Esophagus squamous epithelium (tissue), 5 donors: ENCODE measurements at regions not wholly inside any gene's neighbourhood (a gene's known extent, or its start where the extent isn't known, plus 50 kb on each side); places are given as distances from the start of the nearest gene placed in this dataset.

Experiments used
- DNase-seq: peaks from one replicate; lab custom pipeline; 2025; lab: John Stamatoyannopoulos, UW
- H3K27ac ChIP-seq, 4 donors: fragments of 200-600 bp; sonication (generic); one replicate each; pipeline ENCODE4 v1.5.1; 2016 to 2019; ENCODE audit warnings: mild to moderate bottlenecking in 1 of 4
- H3K27me3 ChIP-seq, 4 donors: fragments of 200-600 bp; sonication (generic); 1 replicate in 3 of 4; 2 replicates in 1 of 4; pipeline versions ENCODE4 v1.5.1 to v1.6.0; 2017 to 2021; ENCODE audit warnings: antibody characterized with exemption in 1 of 4
- H3K36me3 ChIP-seq, 3 donors: fragments of 200-600 bp; sonication (generic); one replicate each; pipeline ENCODE4 v1.5.1; 2016 to 2019
- H3K4me1 ChIP-seq, 3 donors: fragments of 200-600 bp; sonication (generic); one replicate each; pipeline ENCODE4 v1.5.1; 2017 to 2019
- H3K4me3 ChIP-seq, 4 donors: fragments of 200-600 bp; sonication (generic); 1 replicate in 3 of 4; 2 replicates in 1 of 4; pipeline ENCODE4 v1.5.1; 2016 to 2019; ENCODE audit warnings: mild to moderate bottlenecking in 2 of 4, moderate library complexity in 1 of 4
- H3K9me3 ChIP-seq, 3 donors: fragments of 200-600 bp; sonication (generic); one replicate each; pipeline ENCODE4 v1.5.1; 2016 to 2019
- CTCF ChIP-seq, 6 experiments: fragments of 450-650 bp in 4 of 6; fragments of 200-600 bp in 2 of 6; sonication (generic) in 2 of 6; IDR thresholded peaks; one replicate each; pipeline ENCODE4 v1.5.1; 2016 to 2019; ENCODE audit warnings: antibody characterized with exemption in 6 of 6, mild to moderate bottlenecking in 4 of 6, moderate library complexity in 4 of 6
- POLR2A ChIP-seq, 4 donors: fragments of 450-650 bp; IDR thresholded peaks; one replicate each; pipeline ENCODE4 v1.6.1; 2017; ENCODE audit warnings: antibody characterized with exemption in 4 of 4, mild to moderate bottlenecking in 4 of 4, moderate library complexity in 3 of 4
- WGBS, 2 donors: methylation state at CpG; one replicate each; pipeline ENCODE4 v1.1.5; 2018; 5-methylcytosine and 5-hydroxymethylcytosine counted together
- intact Hi-C: fragments of 100-400 bp; cut with DNase I; formaldehyde crosslinking; loops from one replicate; pipeline ENCODE4 v1.15.0; 2022
- donor health status: DM: yes; HTN: yes; CAD: no.

- Histone ChIP-seq H3K4me1 (no peaks in the 10 kb centered on the region), H3K9me3 (no peaks in the 10 kb centered on the region), H3K27me3 (no peaks in the 10 kb centered on the region), H3K27ac (no peak overlapping the region), H3K4me3 (no peak overlapping the region), H3K36me3 (no peaks in the 10 kb centered on the region)
- no peak for DNase-seq
- no peak for TF ChIP-seq CTCF (IDR thresholded peaks at IDR 0.05)
- TF ChIP-seq POLR2A (IDR thresholded peaks at IDR 0.05), result no peak
- intact Hi-C loops, result no loop called here
- 77 to 82% methylated on average over 1 of the region's 1 CpG for WGBS, 2 donors
Measured at GRCh38 chr2:226001716-226002115, 602.2 kb downstream of the NYAP2 start.

- TF ChIP-seq CTCF (IDR thresholded peaks at IDR 0.05), result no peak
- TF ChIP-seq POLR2A (IDR thresholded peaks at IDR 0.05), result no peak
- intact Hi-C loops, result no loop called here
- H3K27ac ChIP-seq, result no peak overlapping the region
- no peaks in the 10 kb centered on the region for H3K36me3 ChIP-seq
- 63 to 70% methylated on average over 2 of the region's 2 CpGs for WGBS, 2 donors
- H3K27me3 ChIP-seq, result no peaks in the 10 kb centered on the region
- H3K4me3 ChIP-seq, result no peak overlapping the region
- H3K9me3 ChIP-seq, result no peaks in the 10 kb centered on the region
- peaks cover 0 to 6% (median 0%) of the 10 kb centered on the region in 3 donors for H3K4me1 ChIP-seq
- no peak for DNase-seq
Measured at GRCh38 chr2:225999692-226000091, 600.2 kb downstream of the NYAP2 start.

DNA sequence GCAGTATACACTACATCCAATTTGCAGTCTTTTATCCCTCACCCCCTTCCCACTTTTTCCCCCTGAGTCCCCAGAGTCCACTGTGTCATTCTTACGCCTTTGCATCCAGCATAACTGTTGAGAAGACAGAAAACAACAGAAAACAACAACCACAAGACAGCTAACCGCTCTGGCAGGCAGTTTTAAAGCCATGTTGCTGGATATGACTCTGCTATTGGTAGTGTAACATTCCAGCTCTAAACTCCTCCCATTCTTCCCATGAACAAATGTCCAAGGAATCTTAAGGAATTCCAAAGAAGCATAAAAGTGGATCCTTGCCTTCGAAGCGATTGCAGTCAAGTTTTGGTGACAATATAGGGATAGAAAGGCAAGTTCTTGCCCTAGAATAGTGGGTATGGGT, 599.1 kb downstream of the NYAP2 start:
- TF ChIP-seq POLR2A (IDR thresholded peaks at IDR 0.05) (no peak), CTCF (IDR thresholded peaks at IDR 0.05) (no peak)
- Histone ChIP-seq H3K27me3 (no peaks in the 10 kb centered on the region), H3K9me3 (no peaks in the 10 kb centered on the region), H3K4me3 (no peak overlapping the region), H3K27ac (no peak overlapping the region), H3K36me3 (no peaks in the 10 kb centered on the region), H3K4me1 (peaks cover 0 to 6% (median 0%) of the 10 kb centered on the region in 3 donors)
- intact Hi-C loops, result no loop called here
- 63 to 79% methylated on average over 2 to 4 of the region's 4 CpGs for WGBS, 2 donors
- no peak for DNase-seq

DNA sequence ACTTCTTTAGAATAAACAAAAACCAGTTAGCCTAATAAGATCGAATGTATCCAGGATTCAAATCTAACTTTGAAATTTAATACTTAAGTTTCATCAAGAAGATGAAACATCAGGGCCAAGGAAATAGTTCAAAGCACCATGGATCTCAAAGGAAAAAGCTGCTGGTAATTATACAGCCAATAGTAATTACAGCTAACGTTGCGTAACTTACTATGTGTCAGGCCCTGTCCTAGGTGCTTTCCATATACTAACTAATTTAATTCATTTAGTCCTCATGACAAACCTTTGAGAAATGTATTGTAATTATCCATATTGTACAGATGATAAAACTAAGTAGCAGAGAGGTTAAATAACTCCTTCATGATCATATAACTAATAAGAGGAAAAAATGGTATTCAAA, 598.6 kb downstream of the NYAP2 start:
- Histone ChIP-seq H3K27ac (no peak overlapping the region), H3K36me3 (no peaks in the 10 kb centered on the region), H3K27me3 (no peaks in the 10 kb centered on the region), H3K9me3 (no peaks in the 10 kb centered on the region), H3K4me1 (peaks cover 0 to 6% (median 0%) of the 10 kb centered on the region in 3 donors), H3K4me3 (no peak overlapping the region)
- WGBS, 2 donors, result 79 to 81% methylated on average over 3 of the region's 3 CpGs
- DNase-seq, result no peak
- intact Hi-C loops, result no loop called here
- TF ChIP-seq CTCF (IDR thresholded peaks at IDR 0.05), result no peak
- TF ChIP-seq POLR2A (IDR thresholded peaks at IDR 0.05), result no peak

DNA sequence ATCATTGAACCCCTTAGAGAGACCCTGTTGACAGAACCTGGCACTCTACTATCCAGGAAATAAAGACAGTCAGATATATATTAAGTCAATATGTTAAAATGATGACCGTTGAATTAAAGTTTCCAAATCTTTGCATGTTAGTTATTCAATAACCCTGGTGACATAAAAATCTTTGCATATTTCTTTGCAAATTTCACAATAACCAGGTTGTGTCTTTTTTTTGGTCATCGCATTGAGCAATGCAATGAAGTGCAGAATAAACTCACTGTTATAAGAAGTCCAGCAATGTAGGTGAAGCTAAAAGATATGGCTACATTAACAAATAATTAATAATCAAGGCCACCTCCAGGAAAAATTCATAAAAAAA, 596.9 kb downstream of the NYAP2 start:
- Histone ChIP-seq H3K27ac (no peak overlapping the region), H3K4me1 (peaks cover 0 to 6% (median 0%) of the 10 kb centered on the region in 3 donors), H3K27me3 (no peaks in the 10 kb centered on the region), H3K9me3 (no peaks in the 10 kb centered on the region), H3K4me3 (no peak overlapping the region), H3K36me3 (no peaks in the 10 kb centered on the region)
- intact Hi-C loops, result no loop called here
- no peak for DNase-seq
- TF ChIP-seq POLR2A (IDR thresholded peaks at IDR 0.05) (no peak), CTCF (IDR thresholded peaks at IDR 0.05) (no peak)
- 88 to 90% methylated on average over 2 of the region's 2 CpGs for WGBS, 2 donors
